Inflammatory macrophage (primary cell): ENCODE measurements at regions not wholly inside any gene's neighbourhood (a gene's known extent, or its start where the extent isn't known, plus 50 kb on each side); places are given as distances from the start of the nearest gene placed in this dataset.

Experiments
- DNase-seq, 2 donors: peaks; one replicate each; pipeline ENCODE4 v3.0.0-alpha.2; 2020 to 2022

DNA sequence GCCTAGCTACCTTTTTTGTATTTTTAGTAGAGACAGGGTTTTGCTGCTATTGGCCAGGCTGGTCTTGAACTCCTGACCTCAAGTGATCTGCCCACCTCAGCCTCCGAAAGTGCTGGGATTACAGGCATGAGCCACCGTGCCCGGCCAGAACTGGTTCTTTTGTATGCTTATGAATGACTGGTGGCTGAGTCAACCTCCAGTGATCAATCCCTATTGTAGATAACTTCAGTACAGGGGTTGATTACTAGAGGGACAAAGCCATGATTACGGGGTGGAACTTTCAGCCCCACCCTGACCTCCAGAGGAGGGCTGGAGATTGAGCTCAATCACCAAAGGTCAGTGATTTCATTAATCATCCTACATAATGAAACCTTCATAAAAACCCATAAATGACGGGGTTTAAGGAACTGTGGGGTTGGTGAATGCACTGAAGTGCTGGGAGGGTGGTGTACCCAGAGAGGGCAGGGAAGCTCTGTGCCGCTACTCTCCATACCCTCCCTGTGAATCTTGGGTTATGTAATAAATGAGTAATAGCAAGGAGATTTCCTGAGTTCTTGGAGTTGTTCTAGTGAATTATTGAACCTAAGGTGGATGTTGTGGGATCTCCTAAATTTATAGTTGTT, 281.8 kb upstream of the CXCR4 start:
- no peak for DNase-seq

DNA sequence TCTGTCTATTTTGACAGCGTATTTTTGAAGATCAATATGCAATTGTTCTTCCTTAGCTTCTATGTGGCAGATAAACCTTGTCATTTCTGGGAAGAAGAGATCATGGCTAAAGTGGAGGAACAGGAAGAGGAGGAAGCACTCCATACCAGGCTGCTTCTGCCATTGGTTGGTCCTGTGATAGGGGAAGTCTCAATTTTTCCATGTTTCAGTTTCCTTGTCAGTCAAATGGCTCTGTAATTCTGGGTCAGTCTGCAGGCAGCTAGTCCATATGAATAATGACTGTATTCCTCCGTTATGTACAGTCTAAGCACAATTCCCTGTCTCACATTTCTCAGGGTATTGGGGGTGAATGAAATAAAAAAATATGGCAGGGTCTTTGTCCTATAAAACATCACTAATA, 277.6 kb upstream of the CXCR4 start:
- peak in 1 of 2 donors; percentile 7 for DNase-seq

GRCh38 chr2:136394136-136395060, 276.4 kb upstream of the CXCR4 start:
- DNase-seq: no peak

DNA sequence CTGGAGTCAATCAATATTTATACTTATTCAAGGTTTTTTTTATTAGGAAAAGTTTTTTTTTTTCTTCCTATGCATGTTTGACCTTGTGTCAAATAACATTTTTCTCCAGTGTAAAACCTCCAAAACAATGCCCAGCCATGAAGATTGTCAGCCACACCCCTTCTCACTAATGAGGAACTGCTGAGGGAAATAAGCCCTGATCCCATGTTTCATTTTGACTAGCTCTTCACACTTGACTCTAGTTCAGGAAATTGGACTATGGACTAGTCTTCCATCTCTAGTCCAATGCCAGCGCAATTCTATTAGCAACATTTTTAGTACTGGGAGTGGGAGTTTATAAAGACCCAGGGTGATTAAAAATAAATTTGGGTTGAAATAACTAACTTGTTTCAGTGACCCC, 275.6 kb upstream of the CXCR4 start:
- peak; percentile 50 to 68 for DNase-seq

DNA sequence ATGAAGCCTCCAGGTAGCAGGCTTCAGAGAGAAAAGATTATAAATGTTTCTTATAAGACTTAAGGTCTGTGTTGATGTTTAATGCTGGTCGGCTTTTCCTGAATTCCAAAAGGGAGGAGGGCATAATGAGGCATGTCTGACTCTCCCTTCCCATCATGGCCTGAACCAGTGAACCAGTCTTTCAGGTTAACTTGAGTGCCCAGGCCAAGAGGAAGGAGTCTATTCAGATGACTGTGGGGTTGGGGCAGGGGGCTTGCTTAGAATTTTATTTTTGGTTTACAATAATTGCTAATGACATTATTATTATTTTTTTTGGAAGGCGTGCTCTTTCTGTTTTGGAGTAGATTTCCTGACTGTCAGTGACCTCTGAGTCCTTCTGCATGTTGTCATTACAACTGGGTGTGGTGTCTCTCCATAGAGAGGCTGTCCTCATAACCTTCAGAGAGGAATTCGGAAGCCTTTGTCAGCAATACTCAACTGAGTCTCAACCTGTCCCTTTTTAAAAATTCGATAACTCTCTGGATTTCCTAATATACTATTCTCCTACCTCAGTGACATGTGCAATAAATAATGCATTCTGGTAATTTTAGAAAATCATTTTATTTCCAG, 275.1 kb upstream of the CXCR4 start:
- DNase-seq: no peak

DNA sequence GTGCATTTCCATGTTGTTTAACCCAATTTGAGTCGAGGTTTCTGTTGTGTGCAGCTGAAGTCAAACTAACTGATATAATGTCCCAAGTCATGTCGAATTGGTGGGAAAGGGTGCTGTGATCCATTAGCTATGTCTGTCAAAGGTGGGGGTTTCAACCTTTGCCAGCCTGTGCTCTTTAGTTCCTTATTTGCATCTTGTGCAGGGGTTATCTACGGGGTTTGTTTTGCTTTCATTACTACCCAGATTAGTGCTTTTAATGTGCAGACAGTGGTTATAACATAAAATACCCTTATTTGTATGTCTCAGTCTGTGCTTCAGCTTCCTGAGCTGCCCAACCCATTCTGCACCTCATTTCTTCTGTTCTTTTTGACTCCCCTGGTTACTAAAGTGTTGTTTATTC, 271.9 kb upstream of the CXCR4 start:
- DNase-seq: no peak

DNA sequence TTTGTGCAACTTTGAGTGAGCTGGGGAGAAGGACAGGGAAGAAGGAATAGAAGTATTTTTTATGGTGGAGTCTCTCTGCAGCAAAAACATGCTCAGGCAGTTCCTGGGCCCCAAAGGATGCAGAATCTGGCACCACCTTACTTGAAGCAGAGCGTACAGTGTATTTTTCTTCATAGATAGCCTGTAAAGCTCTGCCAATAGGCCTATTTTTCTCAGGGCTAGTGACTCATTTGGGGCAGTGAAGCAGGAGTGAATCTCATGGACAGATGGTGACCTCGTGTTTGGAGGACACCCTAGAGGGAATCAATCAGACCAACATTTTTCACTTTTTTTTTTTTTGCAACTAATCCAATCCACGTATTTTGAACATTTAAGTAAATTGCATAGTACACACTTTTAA, 268.1 kb upstream of the CXCR4 start:
- no peak for DNase-seq

GRCh38 chr2:136384531-136385303, 266.8 kb upstream of the CXCR4 start:
- peak; percentile 55 to 71 for DNase-seq

- no peak for DNase-seq
These were observed 265.2 kb upstream of the CXCR4 start for GRCh38 chr2:136383167-136383566.

- DNase-seq: peak; percentile 58 to 65
These were observed 264.0 kb upstream of the CXCR4 start for GRCh38 chr2:136381722-136382633.

- DNase-seq: no peak
These were observed 263.3 kb upstream of the CXCR4 start for GRCh38 chr2:136381245-136381644.

DNA sequence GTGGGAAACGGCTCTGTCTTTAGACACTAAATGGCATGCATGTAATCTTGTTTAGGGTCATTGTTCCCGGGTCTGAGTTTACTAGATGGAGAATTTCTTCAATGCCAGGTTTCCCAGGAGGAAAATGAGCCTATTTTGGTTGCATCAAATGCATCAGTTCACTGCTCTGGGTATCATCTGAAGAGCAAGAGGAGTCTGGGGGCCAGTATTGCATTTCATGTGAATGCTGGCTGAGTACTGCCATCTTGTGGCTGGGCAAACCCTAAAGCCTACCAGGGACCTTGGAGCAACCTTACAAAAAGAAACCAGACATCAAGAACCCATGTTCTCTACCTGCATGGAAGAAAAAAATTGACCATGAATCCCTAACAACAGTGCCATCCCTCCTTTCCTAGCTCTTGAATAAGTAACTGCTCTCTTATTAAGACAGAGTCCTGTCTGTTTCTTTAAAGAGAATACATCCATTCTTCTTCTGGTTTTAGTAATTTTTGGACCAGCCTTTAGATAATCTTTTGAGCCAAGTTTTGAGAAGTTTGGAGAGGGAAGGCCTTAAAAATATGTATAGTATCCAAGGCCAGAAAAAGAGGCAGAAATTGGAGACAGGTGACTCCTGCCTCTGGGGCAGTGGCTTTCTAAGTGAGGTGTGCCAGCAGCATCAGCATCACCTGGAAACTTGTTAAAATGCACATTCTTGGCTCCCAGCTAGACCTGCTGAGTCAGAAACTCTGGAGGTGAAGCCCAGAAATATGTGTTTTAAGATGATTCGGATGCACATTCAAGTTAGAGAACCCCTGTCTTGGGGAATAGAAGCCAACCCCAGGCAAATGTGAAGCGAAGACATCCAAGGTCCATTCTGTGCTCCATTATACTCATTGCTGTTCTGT, 261.0 kb upstream of the CXCR4 start:
- DNase-seq: peak; percentile 61 to 71

GRCh38 chr2:136377423-136378382, 259.8 kb upstream of the CXCR4 start:
- no peak for DNase-seq

DNA sequence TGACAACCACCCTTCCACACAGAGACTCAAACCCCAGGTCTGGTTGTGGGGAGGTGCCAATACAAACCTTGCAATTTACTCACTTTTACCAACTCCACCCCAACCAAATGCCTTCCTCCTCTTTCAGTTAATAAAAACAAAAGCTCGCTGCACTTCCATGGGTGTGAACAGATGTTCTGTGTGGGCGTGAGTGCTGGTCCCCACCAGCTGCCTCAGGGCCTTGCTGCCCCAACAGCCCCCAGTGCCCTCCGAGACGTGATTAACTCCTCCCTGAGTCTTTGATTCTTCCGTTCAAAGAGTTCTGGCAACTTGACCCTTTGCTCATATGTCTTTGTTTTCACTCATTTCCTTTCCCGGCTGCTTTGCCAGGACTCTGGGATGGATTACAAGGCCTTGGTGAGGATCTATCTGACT, 258.9 kb upstream of the CXCR4 start:
- DNase-seq: no peak

DNA sequence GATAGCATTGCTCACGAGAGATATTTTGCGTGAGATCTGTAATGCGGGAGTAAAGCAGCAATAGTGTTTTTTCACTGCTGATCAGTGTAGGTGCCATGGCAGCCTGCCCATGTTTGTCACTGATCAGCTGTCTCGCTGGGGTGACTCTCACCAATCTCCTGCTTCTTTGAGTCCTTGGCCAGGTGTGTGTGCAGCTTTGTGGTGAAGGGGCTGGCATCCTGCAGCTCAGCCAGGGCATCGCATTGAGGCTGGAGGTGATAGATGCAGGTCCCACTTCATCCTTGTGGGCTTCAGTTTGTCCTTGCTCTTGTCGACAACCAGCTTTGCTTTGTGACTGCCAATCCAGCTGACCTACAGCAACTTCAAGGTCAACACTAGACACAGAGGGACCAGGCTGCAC, 258.3 kb upstream of the CXCR4 start:
- DNase-seq: no peak

DNA sequence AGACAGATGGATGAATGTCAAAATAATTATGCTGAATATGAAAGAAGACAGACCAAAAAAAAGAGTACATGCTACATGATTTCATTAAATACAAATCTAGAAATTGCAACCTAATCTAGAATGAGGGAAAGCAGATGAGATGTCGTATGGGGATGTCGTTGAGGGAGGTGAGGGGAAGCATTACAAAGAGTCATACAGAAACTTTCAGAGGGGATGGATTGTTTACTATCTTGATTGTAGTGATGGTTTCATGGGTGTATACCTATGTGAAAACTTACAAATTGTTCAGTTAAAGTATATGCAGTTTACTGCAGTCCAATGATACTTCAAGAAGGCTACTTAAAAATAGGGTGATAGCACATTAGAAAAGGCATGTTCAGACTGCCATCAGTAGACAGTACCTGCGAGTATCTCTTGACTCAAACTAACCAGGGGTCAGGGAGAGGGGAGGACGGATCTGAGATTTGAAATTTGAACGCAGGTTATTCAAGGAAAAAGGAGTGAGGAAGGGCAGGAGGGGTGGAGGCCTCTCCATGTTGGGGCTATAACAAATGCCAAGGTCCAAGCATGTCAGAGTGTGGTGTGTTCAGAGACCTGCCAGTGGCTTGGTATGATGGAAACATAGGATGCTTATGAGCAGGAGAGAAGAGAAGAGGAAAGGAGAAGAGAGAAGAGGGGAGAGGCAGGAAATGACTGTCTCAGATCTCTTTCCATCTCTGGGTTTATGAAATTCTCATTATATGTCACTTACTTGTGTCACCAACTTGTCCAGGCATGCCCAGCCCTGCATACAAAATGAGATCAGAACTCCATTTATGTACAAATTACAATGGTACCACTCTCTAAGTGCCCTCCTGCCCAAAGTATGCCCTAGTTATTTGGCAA, 257.3 kb upstream of the CXCR4 start:
- no peak for DNase-seq

DNA sequence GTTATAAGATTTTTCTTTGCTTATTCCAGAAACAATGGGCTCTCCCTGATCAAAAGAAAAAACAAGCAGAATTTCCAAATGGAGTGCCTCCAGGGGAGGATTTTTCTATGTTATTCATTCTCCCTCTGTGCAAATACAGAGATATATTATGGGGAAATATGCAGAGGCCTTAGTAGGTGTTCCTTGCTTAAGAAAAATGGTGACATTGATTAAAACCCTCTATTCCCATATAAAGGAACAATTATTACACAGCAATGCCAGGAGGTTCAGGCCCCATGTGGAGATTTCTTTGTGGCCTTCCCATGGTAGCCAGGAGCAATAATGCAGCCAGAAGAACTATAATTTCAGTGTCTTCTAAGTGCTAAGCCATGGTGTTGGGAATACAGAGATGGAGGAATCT, 255.9 kb upstream of the CXCR4 start:
- DNase-seq: no peak

DNA sequence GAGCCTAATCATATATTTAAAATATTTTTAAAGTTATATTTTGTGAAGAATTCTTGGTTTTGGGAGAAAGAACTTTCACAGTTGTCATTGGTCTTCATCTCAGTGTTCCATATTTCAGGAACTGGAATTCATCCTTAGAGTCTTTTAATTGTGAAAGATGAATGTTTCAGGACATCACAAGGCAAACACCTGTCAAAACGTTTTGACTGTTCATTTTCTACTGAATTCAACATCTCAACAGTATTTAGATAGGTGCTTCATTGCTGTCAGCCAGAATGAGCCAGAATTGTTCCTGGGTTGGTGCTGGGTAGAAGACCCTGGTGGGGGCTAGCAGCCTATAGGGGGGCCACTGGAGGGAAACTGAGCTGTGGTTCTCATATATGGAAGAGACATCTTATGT, 255.1 kb upstream of the CXCR4 start:
- DNase-seq: no peak
